PFSK-1 (cell line): ENCODE measurements at regions not wholly inside any gene's neighbourhood (a gene's known extent, or its start where the extent isn't known, plus 50 kb on each side); places are given as distances from the start of the nearest gene placed in this dataset.

ENCODE experiments used
- POLR2AphosphoS5 ChIP-seq: IDR thresholded peaks from 2 replicates; pipeline ENCODE4 v1.6.1; 2012; ENCODE audit warnings: low read depth, mild to moderate bottlenecking, control low read depth, low read length, moderate library complexity
- SIN3A ChIP-seq: IDR thresholded peaks from 2 replicates; pipeline ENCODE4 v1.6.1; 2012; ENCODE audit warnings: mild to moderate bottlenecking, low read length, moderate library complexity, borderline replicate concordance; ENCODE audit not compliant: insufficient read depth

DNA sequence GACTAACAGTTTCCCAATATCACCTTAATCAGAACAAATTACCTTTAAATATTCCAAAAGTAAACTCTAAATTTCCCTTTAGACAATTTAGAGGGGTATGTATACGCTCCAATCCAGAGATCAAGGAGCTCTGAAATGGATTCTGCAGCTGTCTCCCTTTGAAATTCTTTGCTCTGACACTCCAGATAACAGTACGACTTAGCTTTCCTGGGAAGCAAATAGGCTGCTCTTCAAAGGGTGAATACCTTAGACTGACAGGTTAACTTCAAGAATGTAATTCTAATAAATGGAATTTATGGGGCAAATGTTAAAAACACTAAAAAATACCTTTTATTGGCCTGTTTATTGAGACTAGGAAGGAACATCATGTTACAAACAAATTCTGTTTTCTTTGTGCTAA is 357.2 kb downstream of the USP25 start:
- TF ChIP-seq POLR2AphosphoS5 (no peak), SIN3A (no peak)
